Psoas muscle (tissue), 7 donors: ENCODE measurements at regions not wholly inside any gene's neighbourhood (a gene's known extent, or its start where the extent isn't known, plus 50 kb on each side); places are given as distances from the start of the nearest gene placed in this dataset.

Experiments used
- ATAC-seq, 4 donors: fragments of 200-7000 bp; cut with Tn5 transposase; one replicate each; pipeline ENCODE4 v1.9.1; 2020; ENCODE audit warnings: moderate library complexity in 3 of 4, mild to moderate bottlenecking in 2 of 4
- DNase-seq, 2 donors: peaks; one replicate each; pipeline ENCODE4 v3.0.0-alpha.2; 2020
- H3K27ac ChIP-seq: fragments of 200-600 bp; one replicate; pipeline ENCODE4 v1.8.0; 2022
- H3K27me3 ChIP-seq, 3 donors: fragments of 200-600 bp in 1 of 3; one replicate each; pipeline versions ENCODE4 v1.6.1 to v1.8.0; 2013 to 2022; ENCODE audit warnings: low read length in 2 of 3, mild to moderate bottlenecking in 2 of 3, moderate library complexity in 1 of 3; ENCODE audit not compliant: insufficient read depth in 3 of 3
- H3K36me3 ChIP-seq, 2 donors: fragments of 200-600 bp in 1 of 2; one replicate each; pipeline versions ENCODE4 v1.6.1 to v1.8.0; 2013 to 2022; ENCODE audit warnings: low read depth in 1 of 2, mild to moderate bottlenecking in 1 of 2, moderate library complexity in 1 of 2; ENCODE audit not compliant: insufficient read depth in 1 of 2
- H3K4me1 ChIP-seq: fragments of 200-600 bp; one replicate; pipeline ENCODE4 v1.8.0; 2022
- H3K4me3 ChIP-seq: fragments of 200-600 bp; one replicate; pipeline ENCODE4 v1.8.0; 2022; ENCODE audit warnings: mild to moderate bottlenecking
- H3K9me3 ChIP-seq: fragments of 200-600 bp; one replicate; pipeline ENCODE4 v1.8.0; 2022
- WGBS, 3 donors: extraction: QIAGEN DNeasy Blood & Tissue Kit; methylation state at CpG; one replicate each; pipeline versions ENCODE4 v1.1.6 to v1.1.7; 2013; 5-methylcytosine and 5-hydroxymethylcytosine counted together
- intact Hi-C, 2 donors: fragments of 100-400 bp; cut with DNase I; formaldehyde crosslinking; loops; one replicate each; pipeline versions ENCODE4 v1.11.0 to v1.14.2; 2022
- TF ChIP-seq, protein P1 (sequence below): fragments of 200-600 bp; IDR thresholded peaks from one replicate; pipeline ENCODE4 v1.8.0; 2022; ENCODE audit warnings: antibody characterized with exemption
- donor health status: healthy with polysubstance abuse.
- donor health status: DM: no; HTN: no; CAD: no; lungs with moderate emphysema.
- donor health status: Bipolar disorder and iron deficiency.
- donor health status: healthy.
- donor health status: DM: yes; HTN: yes; CAD: no.
- donor health status: DM: no; HTN: no; CAD: no.
- donor health status: DM: yes; HTN: yes; CAD: no.

DNA sequence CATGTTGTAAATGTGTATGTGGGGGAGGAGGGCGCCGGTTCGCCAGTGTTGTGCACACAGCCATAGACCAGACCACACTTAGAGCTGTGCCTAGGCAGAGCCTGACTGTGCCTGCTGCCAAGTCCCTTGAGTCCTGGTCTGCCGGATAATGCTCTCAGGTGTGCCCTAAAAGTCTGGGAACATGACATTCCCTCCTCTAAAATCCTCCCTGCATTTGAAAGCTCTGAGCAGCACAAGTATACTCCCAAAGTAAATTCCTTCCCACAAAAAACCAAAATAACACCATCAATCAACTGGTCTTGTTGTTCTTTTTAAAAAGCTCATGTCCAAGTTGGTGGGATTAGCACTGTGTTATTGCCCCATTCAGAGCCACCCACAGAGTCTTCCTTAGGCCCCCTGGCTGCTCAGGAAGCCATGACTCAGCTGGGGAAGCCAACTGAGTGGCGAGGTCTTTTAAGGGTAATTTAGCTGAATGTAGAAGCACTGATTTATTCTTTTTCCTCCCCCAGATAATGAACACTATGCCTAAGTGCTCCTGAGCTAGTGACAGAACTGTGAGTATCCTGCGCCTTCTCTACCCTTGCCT is 147.8 kb upstream of the MCTP2 start:
- DNase-seq, result no peak
- 76 to 83% (median 80%) methylated on average over 6 of the region's 6 CpGs for WGBS, 3 donors
- H3K4me1 ChIP-seq, result no peaks in the 10 kb centered on the region
- H3K27me3 ChIP-seq, result peaks cover 0 to 3% (median 0%) of the 10 kb centered on the region in 3 donors
- no peak overlapping the region for H3K27ac ChIP-seq
- TF ChIP-seq, protein P1, sequence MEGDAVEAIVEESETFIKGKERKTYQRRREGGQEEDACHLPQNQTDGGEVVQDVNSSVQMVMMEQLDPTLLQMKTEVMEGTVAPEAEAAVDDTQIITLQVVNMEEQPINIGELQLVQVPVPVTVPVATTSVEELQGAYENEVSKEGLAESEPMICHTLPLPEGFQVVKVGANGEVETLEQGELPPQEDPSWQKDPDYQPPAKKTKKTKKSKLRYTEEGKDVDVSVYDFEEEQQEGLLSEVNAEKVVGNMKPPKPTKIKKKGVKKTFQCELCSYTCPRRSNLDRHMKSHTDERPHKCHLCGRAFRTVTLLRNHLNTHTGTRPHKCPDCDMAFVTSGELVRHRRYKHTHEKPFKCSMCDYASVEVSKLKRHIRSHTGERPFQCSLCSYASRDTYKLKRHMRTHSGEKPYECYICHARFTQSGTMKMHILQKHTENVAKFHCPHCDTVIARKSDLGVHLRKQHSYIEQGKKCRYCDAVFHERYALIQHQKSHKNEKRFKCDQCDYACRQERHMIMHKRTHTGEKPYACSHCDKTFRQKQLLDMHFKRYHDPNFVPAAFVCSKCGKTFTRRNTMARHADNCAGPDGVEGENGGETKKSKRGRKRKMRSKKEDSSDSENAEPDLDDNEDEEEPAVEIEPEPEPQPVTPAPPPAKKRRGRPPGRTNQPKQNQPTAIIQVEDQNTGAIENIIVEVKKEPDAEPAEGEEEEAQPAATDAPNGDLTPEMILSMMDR, result no peak
- H3K9me3 ChIP-seq, result no peaks in the 10 kb centered on the region
- H3K36me3 ChIP-seq, result no peaks in the 10 kb centered on the region
- intact Hi-C loops, result no loop called here
- ATAC-seq, result no peak
- H3K4me3 ChIP-seq, result no peak overlapping the region

DNA sequence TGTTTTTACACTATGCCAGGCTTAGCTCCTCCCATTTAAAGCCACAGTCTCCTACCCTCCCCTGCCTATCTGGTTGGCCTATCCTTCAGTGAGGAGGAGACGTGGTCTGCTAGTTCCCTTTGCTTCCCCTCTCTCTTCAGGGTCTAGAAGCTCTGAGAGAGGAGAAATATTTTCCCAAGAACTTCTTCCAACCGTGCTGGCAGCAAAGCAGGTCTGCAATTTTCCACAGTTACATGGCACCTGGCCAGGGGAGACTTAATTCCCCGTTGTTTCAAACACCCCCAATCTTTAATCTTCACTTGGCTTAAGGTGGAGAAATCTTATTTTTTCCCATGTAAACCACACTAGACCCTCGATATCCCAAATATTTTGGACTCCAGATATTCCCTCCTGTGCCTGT is 149.5 kb upstream of the MCTP2 start:
- intact Hi-C loops, result no loop called here
- TF ChIP-seq, protein P1, result no peak
- DNase-seq (no peak), ATAC-seq (no peak)
- peaks cover 0 to 3% (median 0%) of the 10 kb centered on the region in 3 donors for H3K27me3 ChIP-seq
- H3K9me3 ChIP-seq, result no peaks in the 10 kb centered on the region
- H3K36me3 ChIP-seq, result no peaks in the 10 kb centered on the region
- 28 to 40% (median 37%) methylated on average over 4 of the region's 4 CpGs for WGBS, 3 donors
- H3K4me3 ChIP-seq, result no peak overlapping the region
- no peaks in the 10 kb centered on the region for H3K4me1 ChIP-seq
- H3K27ac ChIP-seq, result no peak overlapping the region

DNA sequence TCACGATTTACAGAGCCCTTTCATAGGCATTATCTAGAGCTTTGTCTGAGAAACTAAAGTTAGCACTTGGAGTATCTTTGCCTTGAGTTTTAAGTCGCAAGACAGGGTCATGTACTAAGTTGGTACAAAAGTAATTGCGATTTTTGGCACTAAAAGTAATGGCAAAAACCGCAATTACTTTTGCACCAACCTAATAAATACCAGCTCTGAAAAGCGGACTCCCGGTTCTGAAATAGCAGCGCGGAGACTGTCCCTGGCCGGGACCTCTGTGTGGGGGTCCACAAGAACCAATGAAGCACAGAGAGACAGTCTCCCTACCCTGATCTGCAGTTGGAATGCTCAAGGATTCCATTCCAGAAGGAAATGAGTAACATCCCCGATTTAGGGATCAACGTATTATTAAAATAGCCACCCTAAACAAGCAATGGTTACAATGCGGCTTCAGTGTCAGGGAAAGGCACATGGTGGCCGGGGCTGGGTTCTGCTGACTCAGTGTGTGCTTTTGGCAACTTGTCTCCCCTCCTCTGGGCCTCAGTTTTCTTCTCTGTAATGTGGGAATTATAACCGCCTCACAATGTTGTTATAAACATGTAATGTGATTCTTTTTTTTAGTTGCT is 150.3 kb upstream of the MCTP2 start:
- TF ChIP-seq, protein P1, result no peak
- DNase-seq (no peak), ATAC-seq (no peak)
- H3K27me3 ChIP-seq, result peaks cover 0 to 3% (median 0%) of the 10 kb centered on the region in 3 donors
- H3K4me1 ChIP-seq, result no peaks in the 10 kb centered on the region
- no peaks in the 10 kb centered on the region for H3K9me3 ChIP-seq
- H3K27ac ChIP-seq, result no peak overlapping the region
- H3K4me3 ChIP-seq, result no peak overlapping the region
- intact Hi-C loops, result no loop called here
- 88 to 91% (median 91%) methylated on average over 14 of the region's 14 CpGs for WGBS, 3 donors
- no peaks in the 10 kb centered on the region for H3K36me3 ChIP-seq

DNA sequence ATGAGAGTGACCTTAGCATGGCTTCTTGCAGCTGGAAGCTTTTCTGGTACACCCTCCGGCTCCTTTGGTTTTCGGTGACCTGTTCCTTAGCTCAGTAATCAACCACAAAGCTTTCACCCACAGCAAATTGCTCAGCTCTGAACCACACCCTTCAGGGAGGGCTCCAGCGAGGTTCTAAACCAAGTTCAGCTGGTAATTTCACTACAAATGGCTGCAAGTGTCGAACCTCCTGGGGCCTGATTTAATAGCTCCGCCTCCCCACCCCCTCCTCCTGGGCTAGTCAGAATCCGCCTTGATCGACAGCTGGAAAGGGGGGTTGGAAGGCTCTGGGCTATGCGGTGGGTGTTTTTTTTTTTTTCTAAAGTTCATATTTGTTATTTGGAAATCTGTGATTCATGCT is 150.9 kb upstream of the MCTP2 start:
- peak; percentile 65 to 86 for DNase-seq
- Histone ChIP-seq H3K9me3 (no peaks in the 10 kb centered on the region), H3K36me3 (no peaks in the 10 kb centered on the region), H3K4me3 (no peak overlapping the region), H3K27ac (no peak overlapping the region), H3K4me1 (no peaks in the 10 kb centered on the region), H3K27me3 (peaks cover 0 to 3% (median 0%) of the 10 kb centered on the region in 3 donors)
- intact Hi-C loops, result no loop called here
- ATAC-seq, result peak in 2 of 4 donors; percentile 47 to 68
- WGBS, 3 donors, result 45 to 54% (median 53%) methylated on average over 8 of the region's 8 CpGs
- TF ChIP-seq, protein P1, result no peak

DNA sequence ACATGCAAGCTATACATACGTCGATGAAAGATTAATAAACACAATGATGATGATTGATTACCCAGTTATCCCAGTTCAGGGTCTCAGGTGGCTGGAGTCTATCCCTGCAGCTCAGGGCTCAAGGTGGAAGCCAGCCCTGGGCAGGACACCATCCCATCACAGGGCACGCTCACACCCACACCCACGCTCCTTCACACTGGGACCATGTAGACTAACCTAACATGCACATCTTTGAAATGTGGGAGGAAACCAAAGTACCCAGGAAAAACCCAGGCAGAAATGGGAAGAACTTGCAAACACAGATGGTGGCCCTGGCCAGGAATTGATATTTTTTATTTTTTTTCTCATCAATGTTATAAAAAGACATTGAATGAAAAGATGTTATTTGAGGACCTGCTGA is 151.4 kb upstream of the MCTP2 start:
- Histone ChIP-seq H3K4me3 (no peak overlapping the region), H3K27me3 (peaks cover 0 to 3% (median 0%) of the 10 kb centered on the region in 3 donors), H3K9me3 (no peaks in the 10 kb centered on the region), H3K36me3 (no peaks in the 10 kb centered on the region), H3K4me1 (no peaks in the 10 kb centered on the region), H3K27ac (no peak overlapping the region)
- TF ChIP-seq, protein P1, result no peak
- no peak for DNase-seq
- WGBS, 3 donors, result 96 to 98% (median 97%) methylated on average over 4 of the region's 4 CpGs
- no peak for ATAC-seq
- intact Hi-C loops, result no loop called here
